SU-DHL-6 (cell line): ENCODE measurements at regions not wholly inside any gene's neighbourhood (a gene's known extent, or its start where the extent isn't known, plus 50 kb on each side); places are given as distances from the start of the nearest gene placed in this dataset.
"Not testable (repeated sequence)": the region's sequence is repeated elsewhere in the genome, so short reads cannot be mapped to it uniquely, and the experiment has no call there.

ENCODE experiments used
- H2AFZ ChIP-seq: fragments of 200-600 bp; sonication (generic); 2 replicates; pipeline ENCODE4 v1.6.1; 2014; ENCODE audit warnings: low read depth, mild to moderate bottlenecking, moderate library complexity, mixed read lengths, antibody characterized with exemption, low read length; ENCODE audit not compliant: severe bottlenecking
- H3F3A ChIP-seq: fragments of 200-600 bp; shearing (Covaris generic); 2 replicates; pipeline ENCODE4 v1.6.0; 2016; ENCODE audit warnings: antibody characterized with exemption, mild to moderate bottlenecking; ENCODE audit not compliant: insufficient read depth
- H3K27ac ChIP-seq: fragments of 200-600 bp; sonication (generic); 2 replicates; pipeline ENCODE4 v1.5.1; 2016; ENCODE audit warnings: low read depth, mild to moderate bottlenecking, low read length, moderate library complexity, mixed read lengths
- H3K27me3 ChIP-seq: fragments of 200-600 bp; sonication (generic), shearing (Covaris generic); 2 replicates; pipeline ENCODE4 v1.6.0; 2014; ENCODE audit warnings: mild to moderate bottlenecking, low read length
- H3K36me3 ChIP-seq: fragments of 200-600 bp; sonication (generic); 2 replicates; pipeline ENCODE4 v1.6.1; 2014; ENCODE audit warnings: mild to moderate bottlenecking, low read length, mixed read lengths
- H3K4me2 ChIP-seq: fragments of 300-600, 200-600 bp; shearing (Covaris generic), sonication (generic); 2 replicates; pipeline ENCODE4 v1.6.0; 2014; ENCODE audit warnings: low read length, low read depth, mild to moderate bottlenecking; ENCODE audit not compliant: poor library complexity, severe bottlenecking
- H3K4me3 ChIP-seq: fragments of 200-600 bp; sonication (generic); 2 replicates; pipeline ENCODE4 v1.5.1; 2014; ENCODE audit warnings: antibody characterized with exemption, low read length, mild to moderate bottlenecking, mixed read lengths; ENCODE audit not compliant: insufficient read depth, poor library complexity, severe bottlenecking
- H3K79me2 ChIP-seq: fragments of 200-600 bp; sonication (generic); 2 replicates; pipeline ENCODE4 v1.6.1; 2014; ENCODE audit warnings: mild to moderate bottlenecking, low read length, moderate library complexity; ENCODE audit not compliant: insufficient read depth
- H3K9ac ChIP-seq: fragments of 200-600 bp; sonication (generic); 2 replicates; pipeline ENCODE4 v1.7.0; 2014; ENCODE audit warnings: mild to moderate bottlenecking, low read length
- H3K9me2 ChIP-seq: fragments of 200-600 bp; sonication (generic); replicated peaks from 2 replicates; pipeline ENCODE4 v1.6.1; 2014; ENCODE audit warnings: low read length; ENCODE audit not compliant: insufficient read depth
- H3K9me3 ChIP-seq: fragments of 200-600 bp; sonication (generic); 2 replicates; pipeline ENCODE4 v1.6.1; 2014; ENCODE audit warnings: low read length, mixed read lengths; ENCODE audit not compliant: insufficient read depth
- H4K20me1 ChIP-seq: fragments of 200-600 bp; sonication (generic); 2 replicates; pipeline ENCODE4 v1.6.1; 2014; ENCODE audit warnings: low read depth, mild to moderate bottlenecking, antibody characterized with exemption, low read length, moderate library complexity, mixed read lengths
- EZH2phosphoT487 ChIP-seq: fragments of 200-600 bp; sonication (generic), shearing (Covaris generic); conservative IDR thresholded peaks from 2 replicates; pipeline ENCODE4 v1.6.1; 2018; ENCODE audit warnings: mild to moderate bottlenecking, antibody characterized with exemption, low read length, moderate library complexity, mixed read lengths
- TF ChIP-seq, protein P1 (sequence below): fragments of 200-600 bp; sonication (generic); IDR thresholded peaks from one replicate; pipeline ENCODE4 v1.5.1; 2017; ENCODE audit warnings: antibody characterized with exemption, mild to moderate bottlenecking, low read length, moderate library complexity; ENCODE audit not compliant: insufficient read depth, poor library complexity, severe bottlenecking

GRCh38 chr9:93890436-93890935 lies 64.7 kb downstream of the BARX1 start:
- no peaks in the 10 kb centered on the region for H3K79me2 ChIP-seq
- peaks cover 12% of the 10 kb centered on the region; the same call in 1 of the 2 replicates for H3K9me3 ChIP-seq
- H3K9me2 ChIP-seq: no peaks in the 10 kb centered on the region
- no peak overlapping the region for H3K27ac ChIP-seq
- H2AFZ ChIP-seq: no peak overlapping the region
- no peak overlapping the region for H3K9ac ChIP-seq
- no peak overlapping the region for H3K4me3 ChIP-seq
- H3F3A ChIP-seq: no peaks in the 10 kb centered on the region
- H3K27me3 ChIP-seq: no peaks in the 10 kb centered on the region
- no peak overlapping the region for H3K4me2 ChIP-seq
- TF ChIP-seq EZH2phosphoT487: no peak
- H4K20me1 ChIP-seq: no peaks in the 10 kb centered on the region
- no peaks in the 10 kb centered on the region for H3K36me3 ChIP-seq

GRCh38 chr9:93886911-93887310 lies 68.2 kb downstream of the BARX1 start:
- Histone ChIP-seq H3K27me3 (no peaks in the 10 kb centered on the region), H3K79me2 (no peaks in the 10 kb centered on the region), H3K9ac (no peak overlapping the region), H2AFZ (no peak overlapping the region), H3K4me3 (no peak overlapping the region), H3K4me2 (no peak overlapping the region), H3K27ac (no peak overlapping the region), H3K36me3 (no peaks in the 10 kb centered on the region), H4K20me1 (no peaks in the 10 kb centered on the region), H3F3A (no peaks in the 10 kb centered on the region), H3K9me2 (no peaks in the 10 kb centered on the region), H3K9me3 (peaks cover under 1% of the 10 kb centered on the region; the same call in 1 of the 2 replicates)
- TF ChIP-seq EZH2phosphoT487: no peak
- TF ChIP-seq, protein P1, sequence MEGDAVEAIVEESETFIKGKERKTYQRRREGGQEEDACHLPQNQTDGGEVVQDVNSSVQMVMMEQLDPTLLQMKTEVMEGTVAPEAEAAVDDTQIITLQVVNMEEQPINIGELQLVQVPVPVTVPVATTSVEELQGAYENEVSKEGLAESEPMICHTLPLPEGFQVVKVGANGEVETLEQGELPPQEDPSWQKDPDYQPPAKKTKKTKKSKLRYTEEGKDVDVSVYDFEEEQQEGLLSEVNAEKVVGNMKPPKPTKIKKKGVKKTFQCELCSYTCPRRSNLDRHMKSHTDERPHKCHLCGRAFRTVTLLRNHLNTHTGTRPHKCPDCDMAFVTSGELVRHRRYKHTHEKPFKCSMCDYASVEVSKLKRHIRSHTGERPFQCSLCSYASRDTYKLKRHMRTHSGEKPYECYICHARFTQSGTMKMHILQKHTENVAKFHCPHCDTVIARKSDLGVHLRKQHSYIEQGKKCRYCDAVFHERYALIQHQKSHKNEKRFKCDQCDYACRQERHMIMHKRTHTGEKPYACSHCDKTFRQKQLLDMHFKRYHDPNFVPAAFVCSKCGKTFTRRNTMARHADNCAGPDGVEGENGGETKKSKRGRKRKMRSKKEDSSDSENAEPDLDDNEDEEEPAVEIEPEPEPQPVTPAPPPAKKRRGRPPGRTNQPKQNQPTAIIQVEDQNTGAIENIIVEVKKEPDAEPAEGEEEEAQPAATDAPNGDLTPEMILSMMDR: no peak

DNA sequence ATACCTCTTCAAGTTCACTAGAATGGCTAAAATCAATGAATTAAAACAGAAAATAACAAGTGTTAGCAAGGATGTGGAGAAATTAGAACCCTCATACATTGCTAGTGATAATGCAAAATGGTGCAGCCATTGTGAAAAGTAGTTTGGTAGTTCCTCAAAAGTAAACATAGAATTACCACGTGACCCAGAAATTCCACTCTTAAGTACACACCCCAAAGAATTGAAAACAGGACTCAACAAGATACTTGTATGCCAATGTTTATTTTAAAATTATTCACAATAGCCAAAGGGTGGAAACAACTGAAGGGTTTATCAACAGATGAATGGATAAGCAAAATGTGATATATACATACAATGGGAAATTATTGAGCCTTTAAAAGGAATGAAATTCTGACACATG lies 70.3 kb downstream of the BARX1 start:
- H3K9me2 ChIP-seq: no peaks in the 10 kb centered on the region
- H3K9ac ChIP-seq: no peak overlapping the region
- no peaks in the 10 kb centered on the region for H3F3A ChIP-seq
- no peak overlapping the region for H2AFZ ChIP-seq
- H4K20me1 ChIP-seq: no peaks in the 10 kb centered on the region
- no peaks in the 10 kb centered on the region for H3K27me3 ChIP-seq
- TF ChIP-seq EZH2phosphoT487: no peak
- TF ChIP-seq, protein P1: no peak
- H3K79me2 ChIP-seq: no peaks in the 10 kb centered on the region
- H3K4me3 ChIP-seq: no peak overlapping the region
- H3K36me3 ChIP-seq: no peaks in the 10 kb centered on the region
- H3K4me2 ChIP-seq: no peak overlapping the region
- no peak overlapping the region for H3K27ac ChIP-seq
- H3K9me3 ChIP-seq: no peaks in the 10 kb centered on the region

DNA sequence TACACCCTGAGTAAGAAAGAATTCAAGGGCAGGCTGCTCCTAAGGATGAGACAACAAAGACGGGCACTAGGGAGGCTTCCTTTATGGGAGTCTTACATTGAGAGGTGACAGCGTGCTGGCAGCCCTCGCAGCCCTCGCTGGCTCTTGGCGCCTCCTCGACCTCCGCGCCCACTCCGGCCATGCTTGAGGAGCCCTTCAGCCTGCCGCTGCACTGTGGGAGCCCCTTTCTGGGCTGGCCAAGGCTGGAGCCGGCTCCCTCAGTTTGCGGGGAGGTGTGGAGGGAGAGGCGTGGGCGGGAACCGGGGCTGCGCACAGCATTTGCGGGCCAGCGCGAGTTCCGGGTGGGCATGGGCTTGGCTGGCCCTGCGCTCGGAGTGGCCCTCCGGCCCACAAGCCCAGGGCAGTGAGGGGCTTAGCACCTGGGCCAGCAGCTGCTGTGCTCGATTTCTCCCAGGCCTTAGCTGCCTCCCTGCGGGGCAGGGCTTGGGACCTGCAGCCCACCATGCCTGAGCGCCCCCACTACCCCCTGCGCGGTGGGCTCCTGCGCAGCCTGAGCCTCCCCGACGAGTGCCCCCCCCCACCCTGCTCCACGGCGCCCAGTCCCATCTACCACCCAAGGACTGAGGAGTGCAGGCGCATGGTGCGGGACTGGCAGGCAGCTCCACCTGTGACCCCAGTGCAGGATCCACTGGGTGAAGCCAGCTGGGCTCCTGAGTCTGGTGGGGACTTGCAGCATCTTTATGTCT lies 75.3 kb downstream of the BARX1 start:
- not testable (repeated sequence) for H2AFZ ChIP-seq, H3K79me2 ChIP-seq, H3K9me3 ChIP-seq, H3K27ac ChIP-seq, H3K4me3 ChIP-seq, H4K20me1 ChIP-seq, H3K27me3 ChIP-seq, H3K9ac ChIP-seq, H3F3A ChIP-seq, H3K4me2 ChIP-seq, H3K36me3 ChIP-seq, H3K9me2 ChIP-seq
